Ishikawa (cell line): ENCODE measurements at regions not wholly inside any gene's neighbourhood (a gene's known extent, or its start where the extent isn't known, plus 50 kb on each side); places are given as distances from the start of the nearest gene placed in this dataset.

Source experiments
- CEBPB ChIP-seq: IDR thresholded peaks from 2 replicates; pipeline ENCODE4 v1.6.1; 2012
- CREB1 ChIP-seq: IDR thresholded peaks from 2 replicates; pipeline ENCODE4 v1.6.1; 2012; ENCODE audit warnings: low read depth
- EGR1 ChIP-seq: IDR thresholded peaks from 2 replicates; pipeline ENCODE4 v1.6.1; 2012
- EP300 ChIP-seq: IDR thresholded peaks from 2 replicates; pipeline ENCODE4 v1.6.1; 2012; ENCODE audit warnings: borderline replicate concordance
- FOXM1 ChIP-seq: IDR thresholded peaks from 2 replicates; pipeline ENCODE4 v1.6.1; 2012; ENCODE audit warnings: low read depth, borderline replicate concordance
- MAX ChIP-seq: IDR thresholded peaks from 2 replicates; pipeline ENCODE4 v1.6.1; 2012
- NFIC ChIP-seq: IDR thresholded peaks from 2 replicates; pipeline ENCODE4 v1.6.1; 2012
- RAD21 ChIP-seq: IDR thresholded peaks from 2 replicates; pipeline ENCODE4 v1.6.1; 2012; ENCODE audit warnings: low read depth
- REST ChIP-seq: IDR thresholded peaks from 2 replicates; pipeline ENCODE4 v1.6.1; 2012; ENCODE audit warnings: low read depth, mild to moderate bottlenecking
- TAF1 ChIP-seq: IDR thresholded peaks from 2 replicates; pipeline ENCODE4 v1.6.1; 2012; ENCODE audit warnings: low read depth, mild to moderate bottlenecking
- TCF12 ChIP-seq: IDR thresholded peaks from 2 replicates; pipeline ENCODE4 v1.6.1; 2012; ENCODE audit warnings: low read depth
- TEAD4 ChIP-seq: IDR thresholded peaks from 2 replicates; pipeline ENCODE4 v1.6.1; 2012
- USF1 ChIP-seq: IDR thresholded peaks from 2 replicates; pipeline ENCODE4 v1.6.1; 2012
- YY1 ChIP-seq: IDR thresholded peaks from 2 replicates; pipeline ENCODE4 v1.6.1; 2012; ENCODE audit warnings: low read depth
- ZBTB7A ChIP-seq: IDR thresholded peaks from 2 replicates; pipeline ENCODE4 v1.6.1; 2012; ENCODE audit warnings: low read depth

- TF ChIP-seq TAF1 (no peak), YY1 (no peak), CREB1 (no peak), ZBTB7A (no peak), TCF12 (no peak), TEAD4 (no peak), NFIC (no peak), CEBPB (no peak), USF1 (no peak), RAD21 (no peak), MAX (no peak), EGR1 (no peak), FOXM1 (no peak), EP300 (no peak), REST (no peak)
These were observed 496.6 kb upstream of the PROK2 start for GRCh38 chr3:72281551-72281950.

GRCh38 chr3:72280876-72281275 is 495.9 kb upstream of the PROK2 start:
- TF ChIP-seq TEAD4 (no peak), RAD21 (no peak), REST (no peak), NFIC (no peak), TAF1 (no peak), FOXM1 (no peak), EP300 (no peak), USF1 (no peak), ZBTB7A (no peak), TCF12 (no peak), CREB1 (no peak), MAX (no peak), CEBPB (no peak), YY1 (no peak), EGR1 (no peak)

GRCh38 chr3:72279631-72280041 is 494.7 kb upstream of the PROK2 start:
- no peak for TF ChIP-seq RAD21
- TF ChIP-seq MAX: no peak
- TF ChIP-seq USF1: no peak
- no peak for TF ChIP-seq REST
- no peak for TF ChIP-seq CREB1
- no peak for TF ChIP-seq ZBTB7A
- no peak for TF ChIP-seq TAF1
- TF ChIP-seq EGR1: no peak
- TF ChIP-seq YY1: no peak
- TF ChIP-seq CEBPB: no peak
- no peak for TF ChIP-seq NFIC
- TF ChIP-seq FOXM1: no peak
- no peak for TF ChIP-seq TCF12
- TF ChIP-seq TEAD4: no peak
- TF ChIP-seq EP300: no peak
